H9 (cell line): ENCODE measurements at regions not wholly inside any gene's neighbourhood (a gene's known extent, or its start where the extent isn't known, plus 50 kb on each side); places are given as distances from the start of the nearest gene placed in this dataset.

Experiments
- DNase-seq: peaks from one replicate; pipeline ENCODE4 v3.0.0-alpha.2; 2017
- H2AFZ ChIP-seq: one replicate; pipeline ENCODE4 v1.6.1; 2013; ENCODE audit warnings: mild to moderate bottlenecking, low read length, control low read depth, moderate library complexity
- H2AK5ac ChIP-seq: 2 replicates; pipeline ENCODE4 v1.6.1; 2013; ENCODE audit warnings: low read length, control low read depth, mixed read lengths; ENCODE audit not compliant: insufficient read length
- H2BK120ac ChIP-seq: one replicate; pipeline ENCODE4 v1.6.1; 2013; ENCODE audit warnings: low read depth, mild to moderate bottlenecking, low read length, control low read depth, inconsistent platforms; ENCODE audit not compliant: poor library complexity, severe bottlenecking
- H2BK12ac ChIP-seq: 2 replicates; pipeline ENCODE4 v1.6.1; 2013; ENCODE audit warnings: low read length, control low read depth, mixed read lengths, low read depth; ENCODE audit not compliant: insufficient read length
- H2BK15ac ChIP-seq: 2 replicates; pipeline ENCODE4 v1.6.1; 2013; ENCODE audit warnings: low read depth, low read length, control low read depth
- H2BK20ac ChIP-seq: one replicate; pipeline ENCODE4 v1.6.1; 2013; ENCODE audit warnings: low read depth, mild to moderate bottlenecking, low read length, control low read depth, inconsistent platforms; ENCODE audit not compliant: poor library complexity, severe bottlenecking
- H2BK5ac ChIP-seq: 2 replicates; pipeline ENCODE4 v1.6.1; 2013; ENCODE audit warnings: low read length, control low read depth, mixed read lengths; ENCODE audit not compliant: insufficient read length
- H3K14ac ChIP-seq: 2 replicates; pipeline ENCODE4 v1.6.1; 2013; ENCODE audit warnings: low read length, control low read depth; ENCODE audit not compliant: insufficient read depth
- H3K18ac ChIP-seq: 2 replicates; pipeline ENCODE4 v1.6.1; 2013; ENCODE audit warnings: low read depth, mild to moderate bottlenecking, mixed read lengths, low read length, control low read depth; ENCODE audit not compliant: insufficient read length
- H3K23ac ChIP-seq: 2 replicates; pipeline ENCODE4 v1.6.1; 2013; ENCODE audit warnings: low read length, control low read depth, mixed read lengths, low read depth; ENCODE audit not compliant: insufficient read length
- H3K23me2 ChIP-seq: 2 replicates; pipeline ENCODE4 v1.6.1; 2013; ENCODE audit warnings: low read depth, mild to moderate bottlenecking, mixed read lengths, low read length, control low read depth; ENCODE audit not compliant: insufficient read length, poor library complexity, severe bottlenecking
- H3K27ac ChIP-seq: 2 replicates; pipeline ENCODE4 v1.5.1; 2013; ENCODE audit warnings: low read length, control low read depth, mixed read lengths, low read depth; ENCODE audit not compliant: insufficient read length
- H3K27me3 ChIP-seq: 2 replicates; pipeline ENCODE4 v1.6.1; 2013; ENCODE audit warnings: low read length, control low read depth, inconsistent platforms; ENCODE audit not compliant: insufficient read depth
- H3K4ac ChIP-seq: 2 replicates; pipeline ENCODE4 v1.6.1; 2013; ENCODE audit warnings: low read depth, mild to moderate bottlenecking, control low read depth, inconsistent platforms, low read length, moderate library complexity
- H3K4me1 ChIP-seq: 2 replicates; pipeline ENCODE4 v1.6.1; 2013; ENCODE audit warnings: low read length, control low read depth, inconsistent platforms; ENCODE audit not compliant: insufficient read depth
- H3K4me2 ChIP-seq: 2 replicates; pipeline ENCODE4 v1.6.1; 2013; ENCODE audit warnings: low read length, control low read depth, mixed read lengths; ENCODE audit not compliant: insufficient read length, insufficient read depth
- H3K56ac ChIP-seq: 2 replicates; pipeline ENCODE4 v1.6.1; 2013; ENCODE audit warnings: low read depth, mild to moderate bottlenecking, mixed read lengths, low read length, control low read depth; ENCODE audit not compliant: insufficient read length
- H3K79me1 ChIP-seq: 2 replicates; pipeline ENCODE4 v1.6.1; 2013; ENCODE audit warnings: low read depth, mild to moderate bottlenecking, moderate library complexity, low read length, control low read depth, inconsistent platforms; ENCODE audit not compliant: insufficient read depth, poor library complexity, severe bottlenecking
- H3K79me2 ChIP-seq: 2 replicates; pipeline ENCODE4 v1.6.1; 2013; ENCODE audit warnings: low read length, control low read depth, inconsistent platforms; ENCODE audit not compliant: insufficient read depth
- H3K9ac ChIP-seq: 2 replicates; pipeline ENCODE4 v1.6.1; 2013; ENCODE audit warnings: low read length, control low read depth, mixed read lengths; ENCODE audit not compliant: insufficient read length; ENCODE audit errors: extremely low read depth
- H3K9me3 ChIP-seq: one replicate; pipeline ENCODE4 v1.6.1; 2013; ENCODE audit warnings: low read depth, low read length, inconsistent platforms; ENCODE audit not compliant: control insufficient read depth
- H3T11ph ChIP-seq: one replicate; pipeline ENCODE4 v1.6.1; 2013; ENCODE audit warnings: mild to moderate bottlenecking, low read length, control low read depth, inconsistent platforms
- H4K20me1 ChIP-seq: one replicate; pipeline ENCODE4 v1.6.1; 2013; ENCODE audit not compliant: control insufficient read depth, insufficient read length, insufficient read depth
- H4K5ac ChIP-seq: 2 replicates; pipeline ENCODE4 v1.6.1; 2013; ENCODE audit warnings: low read depth, mild to moderate bottlenecking, mixed read lengths, low read length, control low read depth; ENCODE audit not compliant: insufficient read length
- H4K8ac ChIP-seq: replicated peaks from 2 replicates; pipeline ENCODE4 v1.6.1; 2013; ENCODE audit warnings: low read length, control low read depth, mixed read lengths, low read depth; ENCODE audit not compliant: insufficient read length
- H4K91ac ChIP-seq: 2 replicates; pipeline ENCODE4 v1.6.1; 2013; ENCODE audit warnings: low read depth, mild to moderate bottlenecking, moderate library complexity, mixed read lengths, low read length, control low read depth; ENCODE audit not compliant: insufficient read length
- H3K27ac Mint-ChIP-seq, 3 experiments: 2 replicates in 2 of 3; 3 replicates in 1 of 3; pipeline ENCODE4 v1.8.0; 2020 to 2021; ENCODE audit warnings: mixed read lengths in 3 of 3, mild to moderate bottlenecking in 1 of 3, moderate library complexity in 1 of 3
- H3K27me3 Mint-ChIP-seq: 2 replicates; pipeline ENCODE4 v1.8.0; 2021; ENCODE audit warnings: low read depth, mild to moderate bottlenecking, moderate library complexity, mixed read lengths
- H3K36me3 Mint-ChIP-seq, 3 experiments: 2 replicates in 2 of 3; 3 replicates in 1 of 3; pipeline ENCODE4 v1.8.0; 2020 to 2021; ENCODE audit warnings: low read depth in 3 of 3, mixed read lengths in 3 of 3; ENCODE audit not compliant: insufficient read depth in 1 of 3
- H3K4me1 Mint-ChIP-seq, 2 experiments: 2 replicates each; pipeline ENCODE4 v1.8.0; 2020; ENCODE audit warnings: mixed read lengths in 2 of 2
- H3K4me3 Mint-ChIP-seq, 2 experiments: 2 replicates in 1 of 2; 3 replicates in 1 of 2; pipeline ENCODE4 v1.8.0; 2020 to 2021; ENCODE audit warnings: mild to moderate bottlenecking in 2 of 2, mixed read lengths in 2 of 2, moderate library complexity in 1 of 2
- H3K9me3 Mint-ChIP-seq, 2 experiments: 2 replicates in 1 of 2; 3 replicates in 1 of 2; pipeline ENCODE4 v1.8.0; 2020; ENCODE audit warnings: mild to moderate bottlenecking in 2 of 2, mixed read lengths in 2 of 2, moderate library complexity in 1 of 2
- TF ChIP-seq, protein P1 (sequence below): fragments of 200-600 bp; sonication (generic); conservative IDR thresholded peaks from 3 replicates; pipeline ENCODE4 v1.8.0; 2021; ENCODE audit warnings: antibody characterized with exemption, mild to moderate bottlenecking

DNA sequence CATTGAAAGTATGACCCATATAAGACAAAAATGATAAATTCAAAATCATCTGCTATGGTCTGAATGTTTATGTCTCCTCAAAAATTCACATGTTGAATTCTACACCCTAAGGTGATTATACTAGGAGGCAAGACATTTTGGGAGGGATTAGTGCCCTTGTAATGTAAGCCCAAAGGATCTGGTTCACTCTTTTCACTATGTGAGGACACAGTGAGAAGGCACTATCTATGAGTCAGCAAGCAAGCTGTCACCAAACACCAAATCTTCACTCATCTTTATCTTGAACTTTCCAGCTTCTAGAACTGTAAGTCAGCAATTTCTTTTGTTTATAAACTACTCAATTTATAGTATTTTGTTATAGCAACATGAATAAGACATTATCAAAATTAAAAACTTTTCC is 284.7 kb upstream of the ZC3H15 start:
- Histone ChIP-seq H3K27me3 (no peaks in the 10 kb centered on the region), H2BK120ac (no peak overlapping the region), H3K79me2 (no peaks in the 10 kb centered on the region), H3K56ac (no peak overlapping the region), H3K18ac (no peak overlapping the region), H2BK12ac (no peak overlapping the region), H2BK5ac (no peak overlapping the region), H3K9me3 (no peaks in the 10 kb centered on the region), H4K8ac (no peak overlapping the region), H3K27ac (no peak overlapping the region), H3K4me2 (no peak overlapping the region), H3K9ac (no peak overlapping the region), H4K20me1 (no peaks in the 10 kb centered on the region), H4K5ac (no peak overlapping the region), H3K4ac (no peak overlapping the region), H2BK20ac (no peak overlapping the region), H2BK15ac (no peak overlapping the region), H3T11ph (no peak overlapping the region), H2AFZ (no peak overlapping the region), H3K14ac (no peak overlapping the region), H3K79me1 (no peaks in the 10 kb centered on the region), H2AK5ac (no peak overlapping the region), H3K4me1 (no peaks in the 10 kb centered on the region), H3K23ac (no peak overlapping the region), H4K91ac (no peak overlapping the region), H3K23me2 (no peaks in the 10 kb centered on the region)
- TF ChIP-seq, protein P1, sequence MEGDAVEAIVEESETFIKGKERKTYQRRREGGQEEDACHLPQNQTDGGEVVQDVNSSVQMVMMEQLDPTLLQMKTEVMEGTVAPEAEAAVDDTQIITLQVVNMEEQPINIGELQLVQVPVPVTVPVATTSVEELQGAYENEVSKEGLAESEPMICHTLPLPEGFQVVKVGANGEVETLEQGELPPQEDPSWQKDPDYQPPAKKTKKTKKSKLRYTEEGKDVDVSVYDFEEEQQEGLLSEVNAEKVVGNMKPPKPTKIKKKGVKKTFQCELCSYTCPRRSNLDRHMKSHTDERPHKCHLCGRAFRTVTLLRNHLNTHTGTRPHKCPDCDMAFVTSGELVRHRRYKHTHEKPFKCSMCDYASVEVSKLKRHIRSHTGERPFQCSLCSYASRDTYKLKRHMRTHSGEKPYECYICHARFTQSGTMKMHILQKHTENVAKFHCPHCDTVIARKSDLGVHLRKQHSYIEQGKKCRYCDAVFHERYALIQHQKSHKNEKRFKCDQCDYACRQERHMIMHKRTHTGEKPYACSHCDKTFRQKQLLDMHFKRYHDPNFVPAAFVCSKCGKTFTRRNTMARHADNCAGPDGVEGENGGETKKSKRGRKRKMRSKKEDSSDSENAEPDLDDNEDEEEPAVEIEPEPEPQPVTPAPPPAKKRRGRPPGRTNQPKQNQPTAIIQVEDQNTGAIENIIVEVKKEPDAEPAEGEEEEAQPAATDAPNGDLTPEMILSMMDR: no peak
- H3K36me3 Mint-ChIP-seq: no peaks in the 10 kb centered on the region
- H3K27me3 Mint-ChIP-seq: no peaks in the 10 kb centered on the region
- H3K4me3 Mint-ChIP-seq: no peak overlapping the region
- no peak overlapping the region; a peak in 1 of 7 replicates for H3K27ac Mint-ChIP-seq
- peaks cover 5 to 7% of the 10 kb centered on the region in 2 experiments; a peak in 3 of 4 replicates for H3K4me1 Mint-ChIP-seq
- no peaks in the 10 kb centered on the region for H3K9me3 Mint-ChIP-seq
- no peak for DNase-seq
